PC-9 (cell line): ENCODE measurements at regions not wholly inside any gene's neighbourhood (a gene's known extent, or its start where the extent isn't known, plus 50 kb on each side); places are given as distances from the start of the nearest gene placed in this dataset.

ENCODE experiments used
- EZH2 ChIP-seq: fragments of 200-600 bp; sonication (generic); IDR thresholded peaks from 2 replicates; pipeline ENCODE4 v1.8.0; 2017; ENCODE audit warnings: antibody characterized with exemption, low read depth
- TF ChIP-seq, protein P1 (sequence below): fragments of 200-600 bp; sonication (generic); conservative IDR thresholded peaks from 2 replicates; pipeline ENCODE4 v1.6.1; 2017; ENCODE audit warnings: mixed run types, antibody characterized with exemption, mild to moderate bottlenecking, moderate library complexity

DNA sequence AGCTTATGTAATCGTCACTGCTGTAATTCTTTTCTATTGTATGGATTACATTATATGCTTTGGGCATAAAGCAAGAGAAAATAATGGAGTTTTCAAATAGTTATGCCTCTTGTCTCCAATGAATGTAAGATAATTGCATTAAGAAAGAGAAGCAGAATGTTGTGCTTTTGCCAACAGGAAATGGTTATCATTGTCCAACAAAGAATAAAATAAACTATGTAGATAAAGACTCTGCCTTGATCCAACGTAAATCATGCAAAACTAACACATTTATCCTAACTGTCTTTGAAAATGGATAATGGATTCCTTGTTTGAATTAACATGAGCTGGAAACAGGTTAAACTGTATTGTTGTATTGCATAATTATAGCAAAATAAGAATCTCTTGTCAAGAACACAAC lies 1709.0 kb downstream of the PCDH7 start:
- no peak for TF ChIP-seq EZH2
- TF ChIP-seq, protein P1, sequence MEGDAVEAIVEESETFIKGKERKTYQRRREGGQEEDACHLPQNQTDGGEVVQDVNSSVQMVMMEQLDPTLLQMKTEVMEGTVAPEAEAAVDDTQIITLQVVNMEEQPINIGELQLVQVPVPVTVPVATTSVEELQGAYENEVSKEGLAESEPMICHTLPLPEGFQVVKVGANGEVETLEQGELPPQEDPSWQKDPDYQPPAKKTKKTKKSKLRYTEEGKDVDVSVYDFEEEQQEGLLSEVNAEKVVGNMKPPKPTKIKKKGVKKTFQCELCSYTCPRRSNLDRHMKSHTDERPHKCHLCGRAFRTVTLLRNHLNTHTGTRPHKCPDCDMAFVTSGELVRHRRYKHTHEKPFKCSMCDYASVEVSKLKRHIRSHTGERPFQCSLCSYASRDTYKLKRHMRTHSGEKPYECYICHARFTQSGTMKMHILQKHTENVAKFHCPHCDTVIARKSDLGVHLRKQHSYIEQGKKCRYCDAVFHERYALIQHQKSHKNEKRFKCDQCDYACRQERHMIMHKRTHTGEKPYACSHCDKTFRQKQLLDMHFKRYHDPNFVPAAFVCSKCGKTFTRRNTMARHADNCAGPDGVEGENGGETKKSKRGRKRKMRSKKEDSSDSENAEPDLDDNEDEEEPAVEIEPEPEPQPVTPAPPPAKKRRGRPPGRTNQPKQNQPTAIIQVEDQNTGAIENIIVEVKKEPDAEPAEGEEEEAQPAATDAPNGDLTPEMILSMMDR = no peak
